DOHH2 (cell line): ENCODE measurements at regions not wholly inside any gene's neighbourhood (a gene's known extent, or its start where the extent isn't known, plus 50 kb on each side); places are given as distances from the start of the nearest gene placed in this dataset.

Experiments used
- EZH2phosphoT487 ChIP-seq: fragments of 200-600 bp; sonication (generic); IDR thresholded peaks from 2 replicates; pipeline ENCODE4 v1.6.1; 2017; ENCODE audit warnings: borderline replicate concordance, mild to moderate bottlenecking, antibody characterized with exemption, low read length, moderate library complexity, mixed read lengths
- TF ChIP-seq, protein P1 (sequence below): fragments of 200-600 bp; sonication (generic); IDR thresholded peaks from one replicate; pipeline ENCODE4 v1.5.1; 2014; ENCODE audit warnings: antibody characterized with exemption, mild to moderate bottlenecking, low read depth, low read length; ENCODE audit not compliant: poor library complexity, severe bottlenecking

DNA sequence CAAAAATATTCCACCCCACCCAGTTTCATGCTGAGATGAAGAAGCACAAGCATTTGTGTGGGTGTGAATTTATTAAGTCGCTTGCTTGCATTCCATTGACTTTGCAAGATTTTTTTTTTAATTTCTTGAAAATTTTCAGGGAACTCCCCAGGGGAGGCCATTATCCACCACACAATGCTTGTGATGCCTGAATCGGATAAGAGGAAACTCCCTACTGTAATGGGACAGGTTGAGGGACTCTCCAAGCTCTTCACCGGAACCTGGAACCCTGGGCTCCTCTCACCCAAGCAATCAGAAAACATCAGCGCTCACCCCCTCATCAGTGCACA, 153.6 kb upstream of the ZMIZ1 start:
- TF ChIP-seq, protein P1, sequence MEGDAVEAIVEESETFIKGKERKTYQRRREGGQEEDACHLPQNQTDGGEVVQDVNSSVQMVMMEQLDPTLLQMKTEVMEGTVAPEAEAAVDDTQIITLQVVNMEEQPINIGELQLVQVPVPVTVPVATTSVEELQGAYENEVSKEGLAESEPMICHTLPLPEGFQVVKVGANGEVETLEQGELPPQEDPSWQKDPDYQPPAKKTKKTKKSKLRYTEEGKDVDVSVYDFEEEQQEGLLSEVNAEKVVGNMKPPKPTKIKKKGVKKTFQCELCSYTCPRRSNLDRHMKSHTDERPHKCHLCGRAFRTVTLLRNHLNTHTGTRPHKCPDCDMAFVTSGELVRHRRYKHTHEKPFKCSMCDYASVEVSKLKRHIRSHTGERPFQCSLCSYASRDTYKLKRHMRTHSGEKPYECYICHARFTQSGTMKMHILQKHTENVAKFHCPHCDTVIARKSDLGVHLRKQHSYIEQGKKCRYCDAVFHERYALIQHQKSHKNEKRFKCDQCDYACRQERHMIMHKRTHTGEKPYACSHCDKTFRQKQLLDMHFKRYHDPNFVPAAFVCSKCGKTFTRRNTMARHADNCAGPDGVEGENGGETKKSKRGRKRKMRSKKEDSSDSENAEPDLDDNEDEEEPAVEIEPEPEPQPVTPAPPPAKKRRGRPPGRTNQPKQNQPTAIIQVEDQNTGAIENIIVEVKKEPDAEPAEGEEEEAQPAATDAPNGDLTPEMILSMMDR: no peak
- no peak for TF ChIP-seq EZH2phosphoT487
